Epithelial cell of esophagus (primary cell): ENCODE measurements at regions not wholly inside any gene's neighbourhood (a gene's known extent, or its start where the extent isn't known, plus 50 kb on each side); places are given as distances from the start of the nearest gene placed in this dataset.

ENCODE experiments used
- DNase-seq: peaks from one replicate; pipeline ENCODE4 v3.0.0; 2010; ENCODE audit warnings: low read depth
- H3K4me3 ChIP-seq: 2 replicates; pipeline ENCODE4 v1.5.1; 2011; ENCODE audit warnings: mild to moderate bottlenecking, low read length, control low read depth
- CTCF ChIP-seq: IDR thresholded peaks from 2 replicates; pipeline ENCODE4 v1.5.1; 2011; ENCODE audit warnings: low read depth, mild to moderate bottlenecking, low read length, control low read depth, inconsistent platforms; ENCODE audit not compliant: insufficient read depth; ENCODE audit errors: missing control alignments

GRCh38 chr12:66741919-66742318 is 63.0 kb upstream of the GRIP1 start:
- H3K4me3 ChIP-seq, result no peak overlapping the region
- no peak for TF ChIP-seq CTCF
- no peak for DNase-seq

- DNase-seq, result no peak
- TF ChIP-seq CTCF, result no peak
- no peak overlapping the region for H3K4me3 ChIP-seq
Observed at GRCh38 chr12:66742508-66743367, 63.9 kb upstream of the GRIP1 start.

- no peak for DNase-seq
- H3K4me3 ChIP-seq, result no peak overlapping the region
- TF ChIP-seq CTCF, result no peak
Observed at GRCh38 chr12:66744461-66744860, 65.6 kb upstream of the GRIP1 start.

- no peak for DNase-seq
- no peak for TF ChIP-seq CTCF
- H3K4me3 ChIP-seq, result no peak overlapping the region
Observed at GRCh38 chr12:66744956-66745383, 66.1 kb upstream of the GRIP1 start.

- TF ChIP-seq CTCF, result no peak
- DNase-seq, result no peak
- H3K4me3 ChIP-seq, result no peak overlapping the region
Observed at GRCh38 chr12:66746489-66747201, 67.8 kb upstream of the GRIP1 start.

- TF ChIP-seq CTCF, result no peak
- H3K4me3 ChIP-seq, result no peak overlapping the region
- peak; percentile 14 for DNase-seq
Observed at GRCh38 chr12:66751432-66752113, 72.7 kb upstream of the GRIP1 start.
